ENCODE measurements at regions not wholly inside any gene's neighbourhood (a gene's known extent, or its start where the extent isn't known, plus 50 kb on each side); places are given as distances from the start of the nearest gene placed in this dataset.
"Not testable (repeated sequence)": the region's sequence is repeated elsewhere in the genome, so short reads cannot be mapped to it uniquely, and the experiment has no call there.

GRCh38 chr5:39755986-39756385, 331.2 kb upstream of the DAB2 start:
- no peaks in the 10 kb centered on the region for H3K36me3 ChIP-seq (ENCODE audit: insufficient read depth, low read length)
- no peak overlapping the region for H3K4me3 ChIP-seq (ENCODE audit: low read length in 2 of 2)
- Mint-ChIP-seq H3K9me3 (peaks cover 0 to 9% (median 3%) of the 10 kb centered on the region in 8 donors), H3K27me3 (peaks cover 3 to 8% of the 10 kb centered on the region in 2 donors), H3K27ac (no peak overlapping the region), H3K36me3 (no peaks in the 10 kb centered on the region), H3K4me3 (no peak overlapping the region), H3K4me1 (no peaks in the 10 kb centered on the region)
- H3K27me3 ChIP-seq (ENCODE audit: insufficient read depth, low read length) = no peaks in the 10 kb centered on the region
- DNase-seq = no peak
- POLR2A ChIA-PET (ENCODE audit: partially characterized antibody) = no interaction called here
- H3K9me3 ChIP-seq (ENCODE audit: control insufficient read depth in 1 of 2, low read length in 2 of 2) = no peaks in the 10 kb centered on the region
- no peaks in the 10 kb centered on the region for H3K4me1 ChIP-seq (ENCODE audit: insufficient read depth, low read length)
- no peak overlapping the region for H3K27ac ChIP-seq (ENCODE audit: low read depth, low read length)
- intact Hi-C loops (cut with micrococcal nuclease) = no loop called here
- CTCF ChIA-PET (ENCODE audit: partially characterized antibody) = no interaction called here

- Histone ChIP-seq H3K4me3 (ENCODE audit: low read length in 2 of 2) (no peak overlapping the region), H3K27me3 (ENCODE audit: insufficient read depth, low read length) (no peaks in the 10 kb centered on the region), H3K4me1 (ENCODE audit: insufficient read depth, low read length) (no peaks in the 10 kb centered on the region), H3K27ac (ENCODE audit: low read depth, low read length) (no peak overlapping the region), H3K9me3 (ENCODE audit: control insufficient read depth in 1 of 2, low read length in 2 of 2) (no peaks in the 10 kb centered on the region), H3K36me3 (ENCODE audit: insufficient read depth, low read length) (no peaks in the 10 kb centered on the region)
- H3K36me3 Mint-ChIP-seq = no peaks in the 10 kb centered on the region
- peaks cover 0 to 9% (median 3%) of the 10 kb centered on the region in 8 donors for H3K9me3 Mint-ChIP-seq
- intact Hi-C loops (cut with micrococcal nuclease) = no loop called here
- CTCF ChIA-PET (ENCODE audit: partially characterized antibody) = interaction anchor here (0.5 kb wide), 1 partner anchor 17 kb away, joined by 3 read pairs; no protein-coding TSS in a partner anchor
- H3K4me1 Mint-ChIP-seq = no peaks in the 10 kb centered on the region
- no peak overlapping the region for H3K27ac Mint-ChIP-seq
- POLR2A ChIA-PET (ENCODE audit: partially characterized antibody) = no interaction called here
- no peak overlapping the region for H3K4me3 Mint-ChIP-seq
- no peak for DNase-seq
- peaks cover 2 to 8% of the 10 kb centered on the region in 2 donors for H3K27me3 Mint-ChIP-seq
These were observed 330.7 kb upstream of the DAB2 start for GRCh38 chr5:39755452-39755851.

GRCh38 chr5:39753747-39754146, 329.0 kb upstream of the DAB2 start:
- POLR2A ChIA-PET (ENCODE audit: partially characterized antibody); H3K4me3 Mint-ChIP-seq; H3K9me3 Mint-ChIP-seq; H3K27me3 Mint-ChIP-seq; H3K4me3 ChIP-seq (ENCODE audit: low read length in 2 of 2); H3K36me3 ChIP-seq (ENCODE audit: insufficient read depth, low read length); H3K27ac ChIP-seq (ENCODE audit: low read depth, low read length); DNase-seq; H3K27me3 ChIP-seq (ENCODE audit: insufficient read depth, low read length); H3K9me3 ChIP-seq (ENCODE audit: control insufficient read depth in 1 of 2, low read length in 2 of 2); CTCF ChIA-PET (ENCODE audit: partially characterized antibody); H3K36me3 Mint-ChIP-seq; H3K4me1 ChIP-seq (ENCODE audit: insufficient read depth, low read length); intact Hi-C loops (cut with micrococcal nuclease); H3K4me1 Mint-ChIP-seq; H3K27ac Mint-ChIP-seq: not testable (repeated sequence)

- Mint-ChIP-seq H3K4me1 (no peaks in the 10 kb centered on the region), H3K36me3 (no peaks in the 10 kb centered on the region), H3K9me3 (peaks cover 0 to 9% (median 3%) of the 10 kb centered on the region in 8 donors), H3K4me3 (no peak overlapping the region), H3K27ac (no peak overlapping the region), H3K27me3 (peaks cover 5 to 9% of the 10 kb centered on the region in 2 donors)
- ChIA-PET CTCF (ENCODE audit: partially characterized antibody) (no interaction called here), POLR2A (ENCODE audit: partially characterized antibody) (no interaction called here)
- Histone ChIP-seq H3K27ac (ENCODE audit: low read depth, low read length) (no peak overlapping the region), H3K4me3 (ENCODE audit: low read length in 2 of 2) (no peak overlapping the region), H3K9me3 (ENCODE audit: control insufficient read depth in 1 of 2, low read length in 2 of 2) (no peaks in the 10 kb centered on the region), H3K27me3 (ENCODE audit: insufficient read depth, low read length) (no peaks in the 10 kb centered on the region), H3K4me1 (ENCODE audit: insufficient read depth, low read length) (no peaks in the 10 kb centered on the region), H3K36me3 (ENCODE audit: insufficient read depth, low read length) (no peaks in the 10 kb centered on the region)
- intact Hi-C loops (cut with micrococcal nuclease) = no loop called here
- no peak for DNase-seq
These were observed 325.9 kb upstream of the DAB2 start for GRCh38 chr5:39750661-39751060.

- Histone ChIP-seq H3K27ac (ENCODE audit: low read depth, low read length) (no peak overlapping the region), H3K36me3 (ENCODE audit: insufficient read depth, low read length) (no peaks in the 10 kb centered on the region), H3K4me1 (ENCODE audit: insufficient read depth, low read length) (no peaks in the 10 kb centered on the region), H3K27me3 (ENCODE audit: insufficient read depth, low read length) (no peaks in the 10 kb centered on the region), H3K4me3 (ENCODE audit: low read length in 2 of 2) (no peak overlapping the region), H3K9me3 (ENCODE audit: control insufficient read depth in 1 of 2, low read length in 2 of 2) (no peaks in the 10 kb centered on the region)
- no peak overlapping the region for H3K4me3 Mint-ChIP-seq
- H3K36me3 Mint-ChIP-seq = no peaks in the 10 kb centered on the region
- peaks cover 0 to 4% (median 0%) of the 10 kb centered on the region in 8 donors for H3K9me3 Mint-ChIP-seq
- POLR2A ChIA-PET (ENCODE audit: partially characterized antibody) = no interaction called here
- no peak overlapping the region for H3K27ac Mint-ChIP-seq
- H3K27me3 Mint-ChIP-seq = peaks cover 4 to 6% of the 10 kb centered on the region in 2 donors
- no peak for DNase-seq
- H3K4me1 Mint-ChIP-seq = no peaks in the 10 kb centered on the region
- intact Hi-C loops (cut with micrococcal nuclease) = no loop called here
- CTCF ChIA-PET (ENCODE audit: partially characterized antibody) = no interaction called here
These were observed 318.1 kb upstream of the DAB2 start for GRCh38 chr5:39742916-39743315.

GRCh38 chr5:39740404-39740803, 315.6 kb upstream of the DAB2 start:
- Histone ChIP-seq H3K36me3 (ENCODE audit: insufficient read depth, low read length) (no peaks in the 10 kb centered on the region), H3K4me3 (ENCODE audit: low read length in 2 of 2) (no peak overlapping the region), H3K27ac (ENCODE audit: low read depth, low read length) (no peak overlapping the region), H3K27me3 (ENCODE audit: insufficient read depth, low read length) (no peaks in the 10 kb centered on the region), H3K9me3 (ENCODE audit: control insufficient read depth in 1 of 2, low read length in 2 of 2) (no peaks in the 10 kb centered on the region), H3K4me1 (ENCODE audit: insufficient read depth, low read length) (no peaks in the 10 kb centered on the region)
- Mint-ChIP-seq H3K4me3 (no peak overlapping the region), H3K4me1 (no peaks in the 10 kb centered on the region), H3K27ac (no peak overlapping the region), H3K27me3 (peaks cover 7% of the 10 kb centered on the region in 2 donors), H3K36me3 (no peaks in the 10 kb centered on the region), H3K9me3 (peaks cover 0 to 4% (median 0%) of the 10 kb centered on the region in 8 donors)
- intact Hi-C loops (cut with micrococcal nuclease) = no loop called here
- DNase-seq = no peak
- ChIA-PET POLR2A (ENCODE audit: partially characterized antibody) (no interaction called here), CTCF (ENCODE audit: partially characterized antibody) (no interaction called here)

- ChIA-PET POLR2A (ENCODE audit: partially characterized antibody) (no interaction called here), CTCF (ENCODE audit: partially characterized antibody) (no interaction called here)
- Histone ChIP-seq H3K27ac (ENCODE audit: low read depth, low read length) (no peak overlapping the region), H3K27me3 (ENCODE audit: insufficient read depth, low read length) (no peaks in the 10 kb centered on the region), H3K4me3 (ENCODE audit: low read length in 2 of 2) (no peak overlapping the region), H3K4me1 (ENCODE audit: insufficient read depth, low read length) (no peaks in the 10 kb centered on the region), H3K9me3 (ENCODE audit: control insufficient read depth in 1 of 2, low read length in 2 of 2) (no peaks in the 10 kb centered on the region), H3K36me3 (ENCODE audit: insufficient read depth, low read length) (no peaks in the 10 kb centered on the region)
- H3K27ac Mint-ChIP-seq = no peak overlapping the region
- no peaks in the 10 kb centered on the region for H3K36me3 Mint-ChIP-seq
- no peaks in the 10 kb centered on the region for H3K9me3 Mint-ChIP-seq
- no peaks in the 10 kb centered on the region for H3K4me1 Mint-ChIP-seq
- no peak overlapping the region for H3K4me3 Mint-ChIP-seq
- DNase-seq = no peak
- intact Hi-C loops (cut with micrococcal nuclease) = no loop called here
- peaks cover 3 to 6% of the 10 kb centered on the region in 2 donors for H3K27me3 Mint-ChIP-seq
These were observed 307.4 kb upstream of the DAB2 start for GRCh38 chr5:39732166-39732565.

- no peak for DNase-seq
- Mint-ChIP-seq H3K27me3 (peaks cover 0 to 3% of the 10 kb centered on the region in 2 donors), H3K36me3 (no peaks in the 10 kb centered on the region), H3K9me3 (no peaks in the 10 kb centered on the region), H3K27ac (no peak overlapping the region), H3K4me1 (no peaks in the 10 kb centered on the region), H3K4me3 (no peak overlapping the region)
- intact Hi-C loops (cut with micrococcal nuclease) = no loop called here
- no peak overlapping the region for H3K4me3 ChIP-seq (ENCODE audit: low read length in 2 of 2)
- no peaks in the 10 kb centered on the region for H3K9me3 ChIP-seq (ENCODE audit: control insufficient read depth in 1 of 2, low read length in 2 of 2)
- H3K4me1 ChIP-seq (ENCODE audit: insufficient read depth, low read length) = no peaks in the 10 kb centered on the region
- ChIA-PET CTCF (ENCODE audit: partially characterized antibody) (no interaction called here), POLR2A (ENCODE audit: partially characterized antibody) (no interaction called here)
- H3K27ac ChIP-seq (ENCODE audit: low read depth, low read length) = no peak overlapping the region
- H3K27me3 ChIP-seq (ENCODE audit: insufficient read depth, low read length) = no peaks in the 10 kb centered on the region
- H3K36me3 ChIP-seq (ENCODE audit: insufficient read depth, low read length) = no peaks in the 10 kb centered on the region
These were observed 305.9 kb upstream of the DAB2 start for GRCh38 chr5:39730699-39731098.
